DMS114 treated with DMSO at 0.1 percent for 48 hours (cell line): ENCODE measurements at regions not wholly inside any gene's neighbourhood (a gene's known extent, or its start where the extent isn't known, plus 50 kb on each side); places are given as distances from the start of the nearest gene placed in this dataset.
"Not testable (repeated sequence)": the region's sequence is repeated elsewhere in the genome, so short reads cannot be mapped to it uniquely, and the experiment has no call there.

ENCODE experiments used
- DNase-seq: peaks from one replicate; lab custom pipeline; 2025; ENCODE audit not compliant: unreplicated experiment; lab: John Stamatoyannopoulos, UW

DNA sequence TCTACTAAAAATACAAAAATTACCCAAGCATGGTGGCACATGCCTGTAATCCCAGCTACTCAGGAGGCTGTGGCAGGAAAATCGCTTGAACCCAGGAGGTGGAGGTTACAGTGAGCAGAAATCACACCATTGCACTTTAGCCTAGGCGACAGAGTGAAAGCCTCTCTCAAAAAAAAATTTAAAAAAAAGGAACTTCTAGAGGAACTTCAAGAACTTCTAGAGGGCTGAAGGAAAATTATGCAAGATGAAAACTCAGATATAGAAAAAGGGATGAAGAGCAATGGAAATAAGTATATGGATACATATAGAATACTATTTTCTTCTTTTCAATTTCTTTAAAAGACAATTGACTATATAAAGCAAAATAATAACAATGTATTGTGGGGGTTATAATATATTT, 51.2 kb upstream of the PRR5 start:
- DNase-seq: no peak

- DNase-seq: no peak
Observed at GRCh38 chr22:44648821-44649565, 53.0 kb upstream of the PRR5 start.

DNA sequence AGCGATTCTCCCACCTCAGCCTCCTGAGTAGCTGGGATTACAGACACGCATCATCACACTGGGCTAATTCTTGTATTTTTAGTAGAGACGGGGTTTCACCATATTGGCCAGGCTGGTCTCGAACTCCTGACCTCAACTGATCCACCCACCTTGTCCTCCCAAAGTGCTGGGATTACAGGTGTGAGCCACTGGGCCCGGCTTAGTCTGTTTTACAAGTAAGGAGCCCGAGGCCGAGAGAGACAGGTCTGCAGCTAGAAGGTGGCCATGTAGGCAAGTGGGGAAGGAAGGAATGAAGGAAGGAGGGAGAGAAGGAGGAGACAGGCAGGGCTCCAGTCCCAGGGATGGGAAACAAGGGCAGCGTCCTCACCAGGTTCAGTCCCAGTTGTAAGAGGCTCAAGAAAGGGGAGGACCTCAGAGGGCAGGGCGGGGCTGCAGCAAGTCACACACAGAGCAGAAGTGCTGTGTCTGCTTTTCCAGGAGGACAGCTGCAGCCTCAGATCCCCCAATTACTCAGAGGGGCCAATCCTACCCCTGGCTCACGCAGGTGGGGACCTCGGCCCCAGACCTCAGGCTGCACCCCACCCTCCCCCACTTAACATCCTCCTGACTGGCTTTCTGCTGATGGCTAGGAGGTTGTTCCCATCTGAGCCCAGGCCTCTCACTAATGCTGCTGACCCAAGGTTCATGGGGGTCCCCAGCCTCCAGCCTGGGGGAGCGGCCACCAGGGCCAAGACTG, 53.8 kb upstream of the PRR5 start:
- no peak for DNase-seq

DNA sequence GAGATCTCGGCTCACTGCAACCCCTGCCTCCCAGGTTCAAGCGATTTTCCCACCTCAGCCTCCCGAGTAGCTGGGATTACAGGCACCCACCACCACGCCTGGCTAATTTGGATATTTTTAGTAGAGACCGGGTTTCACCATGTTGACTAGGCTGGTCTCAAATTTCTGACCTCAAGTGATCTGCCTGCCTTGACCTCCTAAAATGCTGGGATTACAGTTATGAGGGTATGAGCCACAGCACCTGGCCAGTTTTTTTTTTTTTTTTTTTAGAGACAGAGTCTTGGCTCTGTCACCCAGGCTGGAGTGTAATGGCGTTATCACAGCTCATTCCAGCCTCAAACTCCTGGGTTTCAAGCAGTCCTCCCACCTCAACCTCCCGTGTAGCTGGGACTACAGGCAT, 54.9 kb upstream of the PRR5 start:
- DNase-seq: no peak

GRCh38 chr22:44646668-44647067, 55.3 kb upstream of the PRR5 start:
- DNase-seq: no peak

- DNase-seq: no peak
Observed at GRCh38 chr22:44646141-44646540, 55.9 kb upstream of the PRR5 start.

DNA sequence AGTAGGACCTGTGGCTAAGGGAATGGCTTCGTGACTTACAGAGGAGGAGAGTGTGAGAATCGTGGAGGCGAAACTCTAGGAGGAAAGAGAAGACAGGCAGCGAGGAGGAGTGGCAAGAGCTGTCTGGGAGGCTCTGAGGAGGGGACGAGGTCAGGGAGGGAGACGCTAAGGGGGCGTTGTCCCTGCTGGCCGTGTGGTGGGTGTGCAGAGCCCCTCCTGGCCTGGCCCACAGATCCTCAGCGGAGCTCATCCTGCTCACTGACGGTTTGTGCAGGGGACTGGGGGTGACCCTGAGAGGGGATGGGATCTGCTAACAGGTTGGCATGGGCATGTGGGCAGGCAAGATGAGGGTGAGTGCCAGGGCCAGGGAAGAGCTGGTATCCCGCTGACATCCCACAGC, 56.5 kb upstream of the PRR5 start:
- no peak for DNase-seq

DNA sequence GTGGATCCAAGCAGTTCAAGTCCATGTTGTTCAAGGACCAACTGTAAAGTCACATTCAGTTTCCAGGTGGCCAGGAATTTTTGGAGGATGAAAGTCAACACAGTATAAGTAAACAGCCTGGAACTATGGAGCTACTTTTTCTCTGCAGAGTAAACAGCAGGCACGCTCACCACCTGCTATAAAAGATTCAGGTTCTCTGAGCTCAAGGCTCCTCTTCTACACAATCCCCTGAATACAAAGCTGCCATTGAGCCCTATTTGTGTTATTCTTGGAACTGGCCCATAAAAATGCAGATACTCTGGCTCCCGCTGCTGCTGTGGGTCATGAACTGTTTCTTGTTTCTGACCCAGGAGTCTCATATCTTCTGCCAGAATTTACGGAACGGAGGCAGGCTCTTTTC, 56.9 kb upstream of the PRR5 start:
- DNase-seq: no peak

GRCh38 chr22:44643526-44644101, 58.4 kb upstream of the PRR5 start:
- not testable (repeated sequence) for DNase-seq

- DNase-seq: no peak
Observed at GRCh38 chr22:44642096-44642644, 59.8 kb upstream of the PRR5 start.

DNA sequence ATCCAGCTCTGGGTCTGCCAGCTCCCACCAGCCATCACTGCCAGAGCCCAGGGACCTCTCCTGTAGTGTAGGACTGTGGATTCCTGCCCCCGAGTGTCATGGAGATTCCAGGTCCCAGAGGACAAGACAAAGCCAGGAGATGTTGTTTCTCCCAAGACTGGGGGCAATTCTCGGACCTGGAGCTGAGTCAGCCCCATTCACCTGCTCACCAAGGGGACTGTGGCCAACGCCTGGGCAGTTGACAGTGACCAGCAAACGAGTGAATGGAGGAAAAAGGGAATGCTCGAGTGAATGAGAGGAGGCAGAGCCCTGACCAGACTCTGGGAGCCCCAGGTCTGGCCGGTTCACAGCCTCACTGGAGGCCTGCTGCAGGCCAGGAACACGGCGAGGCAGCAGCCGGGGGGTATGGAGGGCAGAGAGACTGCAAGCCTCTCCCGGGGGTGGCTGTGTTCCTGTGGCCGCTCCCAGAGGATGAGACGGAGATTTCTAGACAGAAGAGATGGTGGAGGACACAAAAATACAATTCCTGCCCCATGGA, 61.3 kb upstream of the PRR5 start:
- no peak for DNase-seq

DNA sequence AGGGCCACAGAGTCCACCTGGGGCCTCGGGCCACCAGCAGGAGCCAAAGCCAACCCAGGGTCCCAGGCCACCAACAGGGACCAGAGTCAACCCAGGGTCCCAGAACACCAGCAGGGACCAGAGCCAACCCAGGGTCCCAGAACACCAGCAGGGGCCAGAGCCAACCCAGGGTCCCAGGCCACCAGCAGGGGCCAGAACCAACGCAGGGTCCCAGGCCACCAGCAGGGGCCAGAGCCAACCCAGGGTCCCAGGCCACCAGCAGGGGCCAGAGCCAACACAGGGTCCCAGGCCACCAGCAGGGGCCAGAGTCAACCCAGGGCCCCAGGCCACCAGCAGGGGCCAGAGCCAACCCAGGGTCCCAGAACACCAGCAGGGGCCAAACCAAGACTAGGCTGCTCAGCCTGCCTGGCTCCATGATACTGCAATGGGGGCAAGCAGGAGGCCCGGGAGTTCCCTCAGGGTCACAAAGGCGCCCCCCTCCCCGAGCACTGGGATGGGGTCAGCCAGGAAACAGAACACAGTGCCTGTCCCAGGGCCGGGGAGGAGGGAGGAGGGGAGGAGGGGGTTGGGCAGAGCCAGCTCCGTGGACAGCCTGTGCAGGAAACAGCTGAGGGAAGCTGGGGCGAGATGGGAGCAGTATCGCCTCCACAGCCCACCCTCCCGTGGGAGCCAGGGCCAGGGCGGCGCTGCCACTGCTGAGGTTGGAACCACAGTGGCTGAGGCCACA, 62.0 kb upstream of the PRR5 start:
- DNase-seq: no peak

DNA sequence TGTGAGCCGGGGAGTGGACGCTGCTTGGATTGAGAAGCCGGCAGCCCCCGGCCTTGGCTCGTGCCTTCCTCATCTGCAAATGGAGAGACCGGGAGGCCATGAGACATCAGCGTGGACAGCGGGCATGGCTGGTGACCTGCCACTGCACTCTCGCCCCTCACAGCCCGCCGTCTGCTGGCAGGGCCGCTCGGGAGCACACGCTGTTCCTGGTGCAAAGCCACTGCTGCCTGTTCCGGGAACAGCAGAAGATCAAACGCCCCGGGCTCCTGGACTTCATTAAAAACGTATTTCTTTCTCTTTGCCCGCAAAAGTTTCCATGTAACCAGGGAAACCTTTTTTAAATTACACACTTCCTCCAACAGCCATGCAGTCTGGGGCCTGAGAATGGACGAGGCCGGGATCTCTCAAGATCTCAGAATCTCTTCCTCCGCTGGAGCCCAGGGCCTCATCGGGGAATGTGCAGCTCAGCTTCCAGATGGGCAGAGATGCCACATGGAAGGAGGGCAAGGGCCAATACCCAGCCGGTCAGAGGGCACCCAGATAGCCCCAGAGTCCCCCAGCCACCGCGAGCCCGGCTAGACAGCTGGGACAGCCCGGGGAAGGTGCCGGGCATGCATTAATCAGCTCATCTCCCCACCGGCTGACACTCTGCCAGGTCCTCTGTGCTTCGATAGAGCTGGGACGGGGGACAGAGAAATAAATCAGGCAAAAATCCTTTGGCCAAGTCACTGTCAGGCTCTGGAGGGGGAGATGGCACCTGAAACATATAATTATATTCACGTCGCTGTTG, 62.8 kb upstream of the PRR5 start:
- DNase-seq: no peak

DNA sequence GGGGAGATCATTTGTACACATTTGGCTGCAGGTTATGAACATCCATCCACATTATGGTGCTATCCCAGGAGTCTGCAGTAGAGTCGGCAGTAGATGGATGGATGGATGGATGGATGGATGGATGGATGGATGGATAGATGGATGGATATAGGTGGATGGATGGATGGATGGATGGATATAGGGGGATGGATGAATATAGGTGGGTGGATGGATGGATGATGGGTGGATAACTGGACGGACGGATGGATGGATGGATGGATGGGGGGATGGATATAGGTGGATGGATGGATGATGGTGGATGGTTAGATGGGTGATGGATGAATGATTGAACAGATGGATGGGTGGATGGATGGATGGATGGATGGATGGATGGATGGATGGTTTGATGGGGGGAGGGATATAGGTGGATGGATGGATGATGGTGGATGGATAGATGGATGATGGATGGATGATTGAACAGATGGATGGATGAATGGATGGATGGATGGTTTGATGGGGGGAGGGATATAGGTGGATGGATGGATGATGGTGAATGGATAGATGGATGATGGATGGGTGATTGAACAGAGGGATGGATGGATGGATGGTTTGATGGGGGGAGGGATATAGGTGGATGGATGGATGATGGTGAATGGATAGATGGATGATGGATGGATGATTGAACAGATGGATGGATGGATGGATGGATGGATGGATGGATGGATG, 65.3 kb upstream of the PRR5 start:
- not testable (repeated sequence) for DNase-seq

GRCh38 chr22:44635567-44635966, 66.4 kb upstream of the PRR5 start:
- not testable (repeated sequence) for DNase-seq

- no peak for DNase-seq
Observed at GRCh38 chr22:44634426-44635321, 67.3 kb upstream of the PRR5 start.

- no peak for DNase-seq
Observed at GRCh38 chr22:44633647-44634046, 68.4 kb upstream of the PRR5 start.

- DNase-seq: no peak
Observed at GRCh38 chr22:44632541-44633396, 69.2 kb upstream of the PRR5 start.
